ENCODE measurements at regions not wholly inside any gene's neighbourhood (a gene's known extent, or its start where the extent isn't known, plus 50 kb on each side); places are given as distances from the start of the nearest gene placed in this dataset.

DNA sequence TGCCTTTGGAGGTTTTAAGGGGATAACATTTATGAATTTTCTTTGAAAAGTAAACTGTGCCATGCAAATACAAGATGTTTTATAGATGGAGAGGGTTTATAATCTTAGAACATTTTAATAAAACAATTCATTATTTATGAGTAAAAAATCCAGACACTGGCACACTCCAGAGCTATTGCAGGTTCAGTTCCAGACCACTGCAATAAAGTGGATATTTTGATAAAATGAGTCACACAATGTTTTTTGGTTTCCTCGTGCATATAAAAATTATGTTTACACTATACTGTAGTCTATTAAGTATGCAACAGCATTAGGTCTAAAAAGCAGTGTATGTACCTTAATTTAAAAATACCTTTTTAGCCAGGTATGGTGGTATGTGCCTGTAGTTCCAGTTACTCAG lies 146.2 kb upstream of the ZBED5 start:
- TF ChIP-seq POLR2A (IDR thresholded peaks at IDR 0.05): no peak
- TF ChIP-seq, protein P1, sequence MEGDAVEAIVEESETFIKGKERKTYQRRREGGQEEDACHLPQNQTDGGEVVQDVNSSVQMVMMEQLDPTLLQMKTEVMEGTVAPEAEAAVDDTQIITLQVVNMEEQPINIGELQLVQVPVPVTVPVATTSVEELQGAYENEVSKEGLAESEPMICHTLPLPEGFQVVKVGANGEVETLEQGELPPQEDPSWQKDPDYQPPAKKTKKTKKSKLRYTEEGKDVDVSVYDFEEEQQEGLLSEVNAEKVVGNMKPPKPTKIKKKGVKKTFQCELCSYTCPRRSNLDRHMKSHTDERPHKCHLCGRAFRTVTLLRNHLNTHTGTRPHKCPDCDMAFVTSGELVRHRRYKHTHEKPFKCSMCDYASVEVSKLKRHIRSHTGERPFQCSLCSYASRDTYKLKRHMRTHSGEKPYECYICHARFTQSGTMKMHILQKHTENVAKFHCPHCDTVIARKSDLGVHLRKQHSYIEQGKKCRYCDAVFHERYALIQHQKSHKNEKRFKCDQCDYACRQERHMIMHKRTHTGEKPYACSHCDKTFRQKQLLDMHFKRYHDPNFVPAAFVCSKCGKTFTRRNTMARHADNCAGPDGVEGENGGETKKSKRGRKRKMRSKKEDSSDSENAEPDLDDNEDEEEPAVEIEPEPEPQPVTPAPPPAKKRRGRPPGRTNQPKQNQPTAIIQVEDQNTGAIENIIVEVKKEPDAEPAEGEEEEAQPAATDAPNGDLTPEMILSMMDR (IDR thresholded peaks at IDR 0.05): no peak
